Liver (tissue), 8 donors: ENCODE measurements at regions not wholly inside any gene's neighbourhood (a gene's known extent, or its start where the extent isn't known, plus 50 kb on each side); places are given as distances from the start of the nearest gene placed in this dataset.

Experiments
- DNase-seq: peaks from one replicate; pipeline ENCODE4 v3.0.0-alpha.2; 2017; ENCODE audit warnings: low spot score
- H3K27ac ChIP-seq, 2 donors: one replicate each; pipeline ENCODE4 v1.7.0; 2013; ENCODE audit warnings: inconsistent platforms in 2 of 2, low read length in 2 of 2, control low read depth in 1 of 2, low read depth in 1 of 2, mild to moderate bottlenecking in 1 of 2
- H3K27me3 ChIP-seq, 4 donors: one replicate each; pipeline versions ENCODE4 v1.6.1 to v1.7.0; 2013; ENCODE audit warnings: low read length in 3 of 4, inconsistent platforms in 1 of 4, mild to moderate bottlenecking in 1 of 4, moderate library complexity in 1 of 4; ENCODE audit not compliant: control insufficient read depth in 4 of 4, insufficient read depth in 4 of 4
- H3K36me3 ChIP-seq, 4 donors: one replicate each; pipeline versions ENCODE4 v1.6.1 to v1.7.0; 2013; ENCODE audit warnings: low read length in 3 of 4, mild to moderate bottlenecking in 3 of 4, low read depth in 1 of 4, moderate library complexity in 1 of 4; ENCODE audit not compliant: control insufficient read depth in 4 of 4, insufficient read depth in 3 of 4
- H3K4me1 ChIP-seq, 4 donors: one replicate each; pipeline versions ENCODE4 v1.6.1 to v1.7.0; 2013; ENCODE audit warnings: low read length in 3 of 4, mild to moderate bottlenecking in 3 of 4, moderate library complexity in 1 of 4; ENCODE audit not compliant: control insufficient read depth in 4 of 4, insufficient read depth in 4 of 4
- H3K4me3 ChIP-seq, 3 donors: one replicate each; pipeline versions ENCODE4 v1.6.1 to v1.7.0; 2013; ENCODE audit warnings: low read length in 3 of 3, control low read depth in 1 of 3, low read depth in 1 of 3, mild to moderate bottlenecking in 1 of 3
- H3K9ac ChIP-seq, 2 donors: one replicate each; pipeline ENCODE4 v1.7.0; 2013; ENCODE audit warnings: low read length in 2 of 2, mild to moderate bottlenecking in 2 of 2, moderate library complexity in 2 of 2, control low read depth in 1 of 2, low read depth in 1 of 2
- H3K9me3 ChIP-seq, 4 donors: one replicate each; pipeline versions ENCODE4 v1.6.1 to v1.7.0; 2013; ENCODE audit warnings: low read length in 3 of 4; ENCODE audit not compliant: control insufficient read depth in 4 of 4
- FOXA2 ChIP-seq: IDR thresholded peaks from 2 replicates; pipeline ENCODE4 v1.6.1; 2016; ENCODE audit warnings: antibody characterized with exemption
- HNF4A ChIP-seq, 2 donors: conservative IDR thresholded peaks; 2 replicates each; pipeline ENCODE4 v1.6.1; 2016; ENCODE audit warnings: antibody characterized with exemption in 2 of 2, mild to moderate bottlenecking in 2 of 2
- HNF4G ChIP-seq: IDR thresholded peaks from 2 replicates; pipeline ENCODE4 v1.6.1; 2016; ENCODE audit warnings: antibody characterized with exemption
- NR2F2 ChIP-seq: IDR thresholded peaks from 2 replicates; pipeline ENCODE4 v1.6.1; 2016; ENCODE audit warnings: antibody characterized with exemption
- RAD21 ChIP-seq, 2 donors: IDR thresholded peaks; 2 replicates each; pipeline ENCODE4 v1.6.1; 2016; ENCODE audit warnings: antibody characterized with exemption in 2 of 2, mild to moderate bottlenecking in 2 of 2
- RXRA ChIP-seq, 2 donors: IDR thresholded peaks; 2 replicates each; pipeline ENCODE4 v1.6.1; 2017 to 2018; ENCODE audit warnings: antibody characterized with exemption in 2 of 2, mild to moderate bottlenecking in 1 of 2
- SP1 ChIP-seq: IDR thresholded peaks from 2 replicates; pipeline ENCODE4 v1.6.1; 2018; ENCODE audit warnings: antibody characterized with exemption, mild to moderate bottlenecking
- TAF1 ChIP-seq: conservative IDR thresholded peaks from 2 replicates; pipeline ENCODE4 v1.6.1; 2016; ENCODE audit warnings: antibody characterized with exemption, mild to moderate bottlenecking
- YY1 ChIP-seq: IDR thresholded peaks from 2 replicates; pipeline ENCODE4 v1.6.1; 2016; ENCODE audit warnings: antibody characterized with exemption, mild to moderate bottlenecking
- WGBS: extraction: QIAGEN DNeasy Blood & Tissue Kit; methylation state at CpG from one replicate; pipeline ENCODE4 v1.1.7; 2013; 5-methylcytosine and 5-hydroxymethylcytosine counted together
- TF ChIP-seq, protein P1 (sequence below): fragments of 150-350 bp; IDR thresholded peaks from 2 replicates; pipeline ENCODE4 v1.5.1; 2017; ENCODE audit warnings: improper control_type of control experiment, low read depth, low read length; ENCODE audit not compliant: missing input control
- TF ChIP-seq, protein P2 (sequence below): IDR thresholded peaks from 2 replicates; pipeline ENCODE4 v1.6.1; 2016; ENCODE audit warnings: antibody characterized with exemption, mild to moderate bottlenecking
- TF ChIP-seq, protein P3 (sequence below): IDR thresholded peaks from 2 replicates; pipeline ENCODE4 v1.6.1; 2016; ENCODE audit warnings: antibody characterized with exemption
- TF ChIP-seq, protein P4 (sequence below): IDR thresholded peaks from 2 replicates; pipeline ENCODE4 v1.6.1; 2016; ENCODE audit warnings: antibody characterized with exemption
- donor health status: healthy.
- donor health status: healthy.
- donor health status: healthy.
- donor health status: healthy.
- donor health status: healthy.

DNA sequence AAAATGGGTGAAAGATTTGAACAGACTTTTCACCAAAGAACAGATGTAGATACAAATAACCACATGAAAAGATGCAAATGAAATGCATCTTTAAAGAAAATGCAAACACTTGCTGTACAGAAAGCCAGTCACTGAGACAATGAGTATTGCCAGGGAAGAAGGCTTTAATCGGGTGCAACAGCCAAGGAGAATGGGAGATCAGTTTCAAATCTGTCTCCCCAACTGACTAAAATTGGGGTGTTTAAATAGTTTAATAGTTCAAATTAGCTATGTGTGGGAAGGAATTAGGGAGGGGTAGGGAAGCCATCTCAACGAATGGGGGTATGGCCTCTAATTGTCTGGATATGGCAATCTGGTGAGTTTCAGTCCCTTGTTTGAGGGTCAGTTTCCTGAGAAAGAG lies 295.4 kb downstream of the PTTG2 start:
- DNase-seq = no peak
- peaks cover 2 to 5% (median 3%) of the 10 kb centered on the region in 4 donors for H3K9me3 ChIP-seq
- H3K27me3 ChIP-seq = no peaks in the 10 kb centered on the region
- 95% methylated on average over 2 of the region's 2 CpGs for WGBS
- TF ChIP-seq HNF4G (no peak), FOXA2 (no peak), RXRA (IDR thresholded peaks at IDR 0.05) (no peak), NR2F2 (no peak), TAF1 (no peak), YY1 (no peak), RAD21 (IDR thresholded peaks at IDR 0.05) (no peak), HNF4A (conservative IDR thresholded peaks at IDR 0.05) (no peak), SP1 (no peak)
- TF ChIP-seq, protein P1, sequence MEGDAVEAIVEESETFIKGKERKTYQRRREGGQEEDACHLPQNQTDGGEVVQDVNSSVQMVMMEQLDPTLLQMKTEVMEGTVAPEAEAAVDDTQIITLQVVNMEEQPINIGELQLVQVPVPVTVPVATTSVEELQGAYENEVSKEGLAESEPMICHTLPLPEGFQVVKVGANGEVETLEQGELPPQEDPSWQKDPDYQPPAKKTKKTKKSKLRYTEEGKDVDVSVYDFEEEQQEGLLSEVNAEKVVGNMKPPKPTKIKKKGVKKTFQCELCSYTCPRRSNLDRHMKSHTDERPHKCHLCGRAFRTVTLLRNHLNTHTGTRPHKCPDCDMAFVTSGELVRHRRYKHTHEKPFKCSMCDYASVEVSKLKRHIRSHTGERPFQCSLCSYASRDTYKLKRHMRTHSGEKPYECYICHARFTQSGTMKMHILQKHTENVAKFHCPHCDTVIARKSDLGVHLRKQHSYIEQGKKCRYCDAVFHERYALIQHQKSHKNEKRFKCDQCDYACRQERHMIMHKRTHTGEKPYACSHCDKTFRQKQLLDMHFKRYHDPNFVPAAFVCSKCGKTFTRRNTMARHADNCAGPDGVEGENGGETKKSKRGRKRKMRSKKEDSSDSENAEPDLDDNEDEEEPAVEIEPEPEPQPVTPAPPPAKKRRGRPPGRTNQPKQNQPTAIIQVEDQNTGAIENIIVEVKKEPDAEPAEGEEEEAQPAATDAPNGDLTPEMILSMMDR = no peak
- TF ChIP-seq, protein P2, sequence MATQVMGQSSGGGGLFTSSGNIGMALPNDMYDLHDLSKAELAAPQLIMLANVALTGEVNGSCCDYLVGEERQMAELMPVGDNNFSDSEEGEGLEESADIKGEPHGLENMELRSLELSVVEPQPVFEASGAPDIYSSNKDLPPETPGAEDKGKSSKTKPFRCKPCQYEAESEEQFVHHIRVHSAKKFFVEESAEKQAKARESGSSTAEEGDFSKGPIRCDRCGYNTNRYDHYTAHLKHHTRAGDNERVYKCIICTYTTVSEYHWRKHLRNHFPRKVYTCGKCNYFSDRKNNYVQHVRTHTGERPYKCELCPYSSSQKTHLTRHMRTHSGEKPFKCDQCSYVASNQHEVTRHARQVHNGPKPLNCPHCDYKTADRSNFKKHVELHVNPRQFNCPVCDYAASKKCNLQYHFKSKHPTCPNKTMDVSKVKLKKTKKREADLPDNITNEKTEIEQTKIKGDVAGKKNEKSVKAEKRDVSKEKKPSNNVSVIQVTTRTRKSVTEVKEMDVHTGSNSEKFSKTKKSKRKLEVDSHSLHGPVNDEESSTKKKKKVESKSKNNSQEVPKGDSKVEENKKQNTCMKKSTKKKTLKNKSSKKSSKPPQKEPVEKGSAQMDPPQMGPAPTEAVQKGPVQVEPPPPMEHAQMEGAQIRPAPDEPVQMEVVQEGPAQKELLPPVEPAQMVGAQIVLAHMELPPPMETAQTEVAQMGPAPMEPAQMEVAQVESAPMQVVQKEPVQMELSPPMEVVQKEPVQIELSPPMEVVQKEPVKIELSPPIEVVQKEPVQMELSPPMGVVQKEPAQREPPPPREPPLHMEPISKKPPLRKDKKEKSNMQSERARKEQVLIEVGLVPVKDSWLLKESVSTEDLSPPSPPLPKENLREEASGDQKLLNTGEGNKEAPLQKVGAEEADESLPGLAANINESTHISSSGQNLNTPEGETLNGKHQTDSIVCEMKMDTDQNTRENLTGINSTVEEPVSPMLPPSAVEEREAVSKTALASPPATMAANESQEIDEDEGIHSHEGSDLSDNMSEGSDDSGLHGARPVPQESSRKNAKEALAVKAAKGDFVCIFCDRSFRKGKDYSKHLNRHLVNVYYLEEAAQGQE = no peak
- TF ChIP-seq, protein P3, sequence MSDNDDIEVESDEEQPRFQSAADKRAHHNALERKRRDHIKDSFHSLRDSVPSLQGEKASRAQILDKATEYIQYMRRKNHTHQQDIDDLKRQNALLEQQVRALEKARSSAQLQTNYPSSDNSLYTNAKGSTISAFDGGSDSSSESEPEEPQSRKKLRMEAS = no peak
- TF ChIP-seq, protein P4, sequence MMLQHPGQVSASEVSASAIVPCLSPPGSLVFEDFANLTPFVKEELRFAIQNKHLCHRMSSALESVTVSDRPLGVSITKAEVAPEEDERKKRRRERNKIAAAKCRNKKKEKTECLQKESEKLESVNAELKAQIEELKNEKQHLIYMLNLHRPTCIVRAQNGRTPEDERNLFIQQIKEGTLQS = no peak
- no peak overlapping the region for H3K27ac ChIP-seq
- H3K4me1 ChIP-seq = no peaks in the 10 kb centered on the region
- no peaks in the 10 kb centered on the region for H3K36me3 ChIP-seq
- no peak overlapping the region for H3K9ac ChIP-seq
- no peak overlapping the region for H3K4me3 ChIP-seq

DNA sequence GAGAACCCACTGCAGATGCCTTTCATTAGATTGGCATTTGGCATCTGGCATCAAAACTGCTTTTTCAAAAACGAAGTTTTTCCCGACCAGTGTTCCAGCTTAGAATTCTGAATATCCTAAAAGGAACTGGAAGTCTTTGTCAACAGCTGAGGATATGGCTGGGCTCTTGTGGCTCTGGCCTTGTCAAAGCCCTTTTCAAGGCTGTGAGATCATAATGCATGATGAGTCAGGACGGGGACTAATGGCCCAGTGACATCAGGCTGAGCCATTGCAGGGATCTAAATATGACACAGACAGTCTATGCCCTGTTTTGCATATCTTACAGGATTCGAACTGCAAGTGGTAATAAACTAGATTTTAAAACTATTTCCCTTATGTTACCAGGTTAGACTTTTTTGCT lies 306.4 kb downstream of the PTTG2 start:
- Histone ChIP-seq H3K27ac (no peak overlapping the region), H3K4me3 (no peak overlapping the region)
- 87% methylated on average over 4 of the region's 4 CpGs for WGBS

More for the DNA sequence above, 306.4 kb downstream of the PTTG2 start:
- TF ChIP-seq, protein P1 = no peak
- DNase-seq = no peak
- no peaks in the 10 kb centered on the region for H3K36me3 ChIP-seq
- no peaks in the 10 kb centered on the region for H3K4me1 ChIP-seq
- H3K9ac ChIP-seq = no peak overlapping the region
- H3K27me3 ChIP-seq = no peaks in the 10 kb centered on the region
- no peaks in the 10 kb centered on the region for H3K9me3 ChIP-seq
